ENCODE measurements at regions not wholly inside any gene's neighbourhood (a gene's known extent, or its start where the extent isn't known, plus 50 kb on each side); places are given as distances from the start of the nearest gene placed in this dataset.

DNA sequence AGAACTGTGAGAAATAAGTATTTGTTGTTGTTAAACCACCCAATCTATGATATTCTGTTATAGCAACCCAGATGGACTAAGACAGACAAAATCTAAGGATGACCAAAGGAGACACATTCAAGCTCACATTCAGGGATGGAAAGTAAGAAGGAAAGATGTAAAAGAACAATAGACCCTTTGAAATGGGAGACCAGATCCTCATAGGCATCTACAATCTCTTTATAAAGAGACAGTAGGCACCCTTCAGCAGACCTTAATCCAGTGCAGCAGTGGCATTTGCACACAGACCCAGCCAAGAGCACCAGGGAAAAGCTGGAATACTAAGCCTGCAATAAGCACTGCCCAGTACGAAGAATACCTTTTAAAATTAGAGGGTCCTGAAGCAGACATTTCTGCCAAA, 132.7 kb downstream of the KLHL28 start:
- TF ChIP-seq RAD21 (IDR thresholded peaks at IDR 0.05), result no peak
- TF ChIP-seq, protein P1, sequence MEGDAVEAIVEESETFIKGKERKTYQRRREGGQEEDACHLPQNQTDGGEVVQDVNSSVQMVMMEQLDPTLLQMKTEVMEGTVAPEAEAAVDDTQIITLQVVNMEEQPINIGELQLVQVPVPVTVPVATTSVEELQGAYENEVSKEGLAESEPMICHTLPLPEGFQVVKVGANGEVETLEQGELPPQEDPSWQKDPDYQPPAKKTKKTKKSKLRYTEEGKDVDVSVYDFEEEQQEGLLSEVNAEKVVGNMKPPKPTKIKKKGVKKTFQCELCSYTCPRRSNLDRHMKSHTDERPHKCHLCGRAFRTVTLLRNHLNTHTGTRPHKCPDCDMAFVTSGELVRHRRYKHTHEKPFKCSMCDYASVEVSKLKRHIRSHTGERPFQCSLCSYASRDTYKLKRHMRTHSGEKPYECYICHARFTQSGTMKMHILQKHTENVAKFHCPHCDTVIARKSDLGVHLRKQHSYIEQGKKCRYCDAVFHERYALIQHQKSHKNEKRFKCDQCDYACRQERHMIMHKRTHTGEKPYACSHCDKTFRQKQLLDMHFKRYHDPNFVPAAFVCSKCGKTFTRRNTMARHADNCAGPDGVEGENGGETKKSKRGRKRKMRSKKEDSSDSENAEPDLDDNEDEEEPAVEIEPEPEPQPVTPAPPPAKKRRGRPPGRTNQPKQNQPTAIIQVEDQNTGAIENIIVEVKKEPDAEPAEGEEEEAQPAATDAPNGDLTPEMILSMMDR (IDR thresholded peaks at IDR 0.05; ENCODE audit: low read depth, low read length, missing input control), result no peak
- TF ChIP-seq, protein P2, sequence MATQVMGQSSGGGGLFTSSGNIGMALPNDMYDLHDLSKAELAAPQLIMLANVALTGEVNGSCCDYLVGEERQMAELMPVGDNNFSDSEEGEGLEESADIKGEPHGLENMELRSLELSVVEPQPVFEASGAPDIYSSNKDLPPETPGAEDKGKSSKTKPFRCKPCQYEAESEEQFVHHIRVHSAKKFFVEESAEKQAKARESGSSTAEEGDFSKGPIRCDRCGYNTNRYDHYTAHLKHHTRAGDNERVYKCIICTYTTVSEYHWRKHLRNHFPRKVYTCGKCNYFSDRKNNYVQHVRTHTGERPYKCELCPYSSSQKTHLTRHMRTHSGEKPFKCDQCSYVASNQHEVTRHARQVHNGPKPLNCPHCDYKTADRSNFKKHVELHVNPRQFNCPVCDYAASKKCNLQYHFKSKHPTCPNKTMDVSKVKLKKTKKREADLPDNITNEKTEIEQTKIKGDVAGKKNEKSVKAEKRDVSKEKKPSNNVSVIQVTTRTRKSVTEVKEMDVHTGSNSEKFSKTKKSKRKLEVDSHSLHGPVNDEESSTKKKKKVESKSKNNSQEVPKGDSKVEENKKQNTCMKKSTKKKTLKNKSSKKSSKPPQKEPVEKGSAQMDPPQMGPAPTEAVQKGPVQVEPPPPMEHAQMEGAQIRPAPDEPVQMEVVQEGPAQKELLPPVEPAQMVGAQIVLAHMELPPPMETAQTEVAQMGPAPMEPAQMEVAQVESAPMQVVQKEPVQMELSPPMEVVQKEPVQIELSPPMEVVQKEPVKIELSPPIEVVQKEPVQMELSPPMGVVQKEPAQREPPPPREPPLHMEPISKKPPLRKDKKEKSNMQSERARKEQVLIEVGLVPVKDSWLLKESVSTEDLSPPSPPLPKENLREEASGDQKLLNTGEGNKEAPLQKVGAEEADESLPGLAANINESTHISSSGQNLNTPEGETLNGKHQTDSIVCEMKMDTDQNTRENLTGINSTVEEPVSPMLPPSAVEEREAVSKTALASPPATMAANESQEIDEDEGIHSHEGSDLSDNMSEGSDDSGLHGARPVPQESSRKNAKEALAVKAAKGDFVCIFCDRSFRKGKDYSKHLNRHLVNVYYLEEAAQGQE (IDR thresholded peaks at IDR 0.05), result no peak
- TF ChIP-seq, protein P3, sequence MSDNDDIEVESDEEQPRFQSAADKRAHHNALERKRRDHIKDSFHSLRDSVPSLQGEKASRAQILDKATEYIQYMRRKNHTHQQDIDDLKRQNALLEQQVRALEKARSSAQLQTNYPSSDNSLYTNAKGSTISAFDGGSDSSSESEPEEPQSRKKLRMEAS (IDR thresholded peaks at IDR 0.05), result no peak
- TF ChIP-seq, protein P4, sequence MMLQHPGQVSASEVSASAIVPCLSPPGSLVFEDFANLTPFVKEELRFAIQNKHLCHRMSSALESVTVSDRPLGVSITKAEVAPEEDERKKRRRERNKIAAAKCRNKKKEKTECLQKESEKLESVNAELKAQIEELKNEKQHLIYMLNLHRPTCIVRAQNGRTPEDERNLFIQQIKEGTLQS (IDR thresholded peaks at IDR 0.05), result no peak
